ENCODE measurements at regions not wholly inside any gene's neighbourhood (a gene's known extent, or its start where the extent isn't known, plus 50 kb on each side); places are given as distances from the start of the nearest gene placed in this dataset.

- TF ChIP-seq POLR2A (IDR thresholded peaks at IDR 0.05) (no peak), CTCF (IDR thresholded peaks at IDR 0.05) (no peak)
Measured at GRCh38 chr4:114265342-114265741, 285.9 kb upstream of the ARSJ start.

All from esophagus squamous epithelium (tissue), 4 donors.